ENCODE measurements at regions not wholly inside any gene's neighbourhood (a gene's known extent, or its start where the extent isn't known, plus 50 kb on each side); places are given as distances from the start of the nearest gene placed in this dataset.

- H3K27me3 ChIP-seq (replicated peaks; ENCODE audit: control insufficient read depth, insufficient read depth, low read length, poor library complexity, severe bottlenecking), result no peaks in the 10 kb centered on the region
- DNase-seq, result no peak
- no peaks in the 10 kb centered on the region for H3K9me3 ChIP-seq (ENCODE audit: control insufficient read depth, low read length)
- H3K36me3 ChIP-seq (ENCODE audit: control insufficient read depth, insufficient read depth, low read length), result no peaks in the 10 kb centered on the region
- H3K27ac ChIP-seq (ENCODE audit: insufficient read depth, low read length, poor library complexity, severe bottlenecking), result no peak overlapping the region
- H3K4me3 ChIP-seq (ENCODE audit: insufficient read depth, low read depth, low read length, poor library complexity, severe bottlenecking), result no peak overlapping the region
- H3K4me1 ChIP-seq (ENCODE audit: control insufficient read depth, insufficient read depth, low read length, poor library complexity, severe bottlenecking), result no peaks in the 10 kb centered on the region
Measured at GRCh38 chr22:48872271-48873190, 955.1 kb downstream of the BRD1 start.

- H3K36me3 ChIP-seq (ENCODE audit: control insufficient read depth, insufficient read depth, low read length), result no peaks in the 10 kb centered on the region
- no peak overlapping the region for H3K4me3 ChIP-seq (ENCODE audit: insufficient read depth, low read depth, low read length, poor library complexity, severe bottlenecking)
- DNase-seq, result no peak
- H3K27me3 ChIP-seq (replicated peaks; ENCODE audit: control insufficient read depth, insufficient read depth, low read length, poor library complexity, severe bottlenecking), result no peaks in the 10 kb centered on the region
- no peaks in the 10 kb centered on the region for H3K9me3 ChIP-seq (ENCODE audit: control insufficient read depth, low read length)
- H3K4me1 ChIP-seq (ENCODE audit: control insufficient read depth, insufficient read depth, low read length, poor library complexity, severe bottlenecking), result no peaks in the 10 kb centered on the region
- H3K27ac ChIP-seq (ENCODE audit: insufficient read depth, low read length, poor library complexity, severe bottlenecking), result no peak overlapping the region
Measured at GRCh38 chr22:48871176-48871840, 956.4 kb downstream of the BRD1 start.

- no peak overlapping the region for H3K27ac ChIP-seq (ENCODE audit: insufficient read depth, low read length, poor library complexity, severe bottlenecking)
- no peak overlapping the region for H3K4me3 ChIP-seq (ENCODE audit: insufficient read depth, low read depth, low read length, poor library complexity, severe bottlenecking)
- no peaks in the 10 kb centered on the region for H3K36me3 ChIP-seq (ENCODE audit: control insufficient read depth, insufficient read depth, low read length)
- H3K27me3 ChIP-seq (replicated peaks; ENCODE audit: control insufficient read depth, insufficient read depth, low read length, poor library complexity, severe bottlenecking), result no peaks in the 10 kb centered on the region
- H3K9me3 ChIP-seq (ENCODE audit: control insufficient read depth, low read length), result no peaks in the 10 kb centered on the region
- DNase-seq, result no peak
- H3K4me1 ChIP-seq (ENCODE audit: control insufficient read depth, insufficient read depth, low read length, poor library complexity, severe bottlenecking), result no peaks in the 10 kb centered on the region
Measured at GRCh38 chr22:48870436-48870835, 957.2 kb downstream of the BRD1 start.

- Histone ChIP-seq H3K4me3 (ENCODE audit: insufficient read depth, low read depth, low read length, poor library complexity, severe bottlenecking) (no peak overlapping the region), H3K36me3 (ENCODE audit: control insufficient read depth, insufficient read depth, low read length) (no peaks in the 10 kb centered on the region), H3K9me3 (ENCODE audit: control insufficient read depth, low read length) (no peaks in the 10 kb centered on the region), H3K27me3 (replicated peaks; ENCODE audit: control insufficient read depth, insufficient read depth, low read length, poor library complexity, severe bottlenecking) (no peaks in the 10 kb centered on the region), H3K4me1 (ENCODE audit: control insufficient read depth, insufficient read depth, low read length, poor library complexity, severe bottlenecking) (no peaks in the 10 kb centered on the region), H3K27ac (ENCODE audit: insufficient read depth, low read length, poor library complexity, severe bottlenecking) (no peak overlapping the region)
- DNase-seq, result no peak
Measured at GRCh38 chr22:48869788-48870187, 957.9 kb downstream of the BRD1 start.

GRCh38 chr22:48869161-48869560, 958.5 kb downstream of the BRD1 start:
- Histone ChIP-seq H3K36me3 (ENCODE audit: control insufficient read depth, insufficient read depth, low read length) (no peaks in the 10 kb centered on the region), H3K4me1 (ENCODE audit: control insufficient read depth, insufficient read depth, low read length, poor library complexity, severe bottlenecking) (no peaks in the 10 kb centered on the region), H3K27ac (ENCODE audit: insufficient read depth, low read length, poor library complexity, severe bottlenecking) (no peak overlapping the region), H3K27me3 (replicated peaks; ENCODE audit: control insufficient read depth, insufficient read depth, low read length, poor library complexity, severe bottlenecking) (no peaks in the 10 kb centered on the region), H3K4me3 (ENCODE audit: insufficient read depth, low read depth, low read length, poor library complexity, severe bottlenecking) (no peak overlapping the region), H3K9me3 (ENCODE audit: control insufficient read depth, low read length) (no peaks in the 10 kb centered on the region)
- DNase-seq, result no peak

GRCh38 chr22:48868554-48868953, 959.1 kb downstream of the BRD1 start:
- no peaks in the 10 kb centered on the region for H3K9me3 ChIP-seq (ENCODE audit: control insufficient read depth, low read length)
- no peak overlapping the region for H3K4me3 ChIP-seq (ENCODE audit: insufficient read depth, low read depth, low read length, poor library complexity, severe bottlenecking)
- no peaks in the 10 kb centered on the region for H3K4me1 ChIP-seq (ENCODE audit: control insufficient read depth, insufficient read depth, low read length, poor library complexity, severe bottlenecking)

GRCh38 chr22:48867891-48868290, 959.8 kb downstream of the BRD1 start:
- no peak for DNase-seq
- Histone ChIP-seq H3K27ac (ENCODE audit: insufficient read depth, low read length, poor library complexity, severe bottlenecking) (no peak overlapping the region), H3K4me1 (ENCODE audit: control insufficient read depth, insufficient read depth, low read length, poor library complexity, severe bottlenecking) (no peaks in the 10 kb centered on the region), H3K9me3 (ENCODE audit: control insufficient read depth, low read length) (no peaks in the 10 kb centered on the region), H3K36me3 (ENCODE audit: control insufficient read depth, insufficient read depth, low read length) (no peaks in the 10 kb centered on the region), H3K4me3 (ENCODE audit: insufficient read depth, low read depth, low read length, poor library complexity, severe bottlenecking) (no peak overlapping the region), H3K27me3 (replicated peaks; ENCODE audit: control insufficient read depth, insufficient read depth, low read length, poor library complexity, severe bottlenecking) (no peaks in the 10 kb centered on the region)

More at GRCh38 chr22:48868554-48868953, 959.1 kb downstream of the BRD1 start:
- Histone ChIP-seq H3K27me3 (replicated peaks; ENCODE audit: control insufficient read depth, insufficient read depth, low read length, poor library complexity, severe bottlenecking) (no peaks in the 10 kb centered on the region), H3K27ac (ENCODE audit: insufficient read depth, low read length, poor library complexity, severe bottlenecking) (no peak overlapping the region), H3K36me3 (ENCODE audit: control insufficient read depth, insufficient read depth, low read length) (no peaks in the 10 kb centered on the region)
- DNase-seq, result no peak

GRCh38 chr22:48866906-48867681, 960.6 kb downstream of the BRD1 start:
- H3K9me3 ChIP-seq (ENCODE audit: control insufficient read depth, low read length), result no peaks in the 10 kb centered on the region
- no peaks in the 10 kb centered on the region for H3K36me3 ChIP-seq (ENCODE audit: control insufficient read depth, insufficient read depth, low read length)
- DNase-seq, result no peak
- no peak overlapping the region for H3K27ac ChIP-seq (ENCODE audit: insufficient read depth, low read length, poor library complexity, severe bottlenecking)
- H3K4me1 ChIP-seq (ENCODE audit: control insufficient read depth, insufficient read depth, low read length, poor library complexity, severe bottlenecking), result no peaks in the 10 kb centered on the region
- H3K4me3 ChIP-seq (ENCODE audit: insufficient read depth, low read depth, low read length, poor library complexity, severe bottlenecking), result no peak overlapping the region
- no peaks in the 10 kb centered on the region for H3K27me3 ChIP-seq (replicated peaks; ENCODE audit: control insufficient read depth, insufficient read depth, low read length, poor library complexity, severe bottlenecking)

- H3K9me3 ChIP-seq (ENCODE audit: control insufficient read depth, low read length), result no peaks in the 10 kb centered on the region
- H3K27ac ChIP-seq (ENCODE audit: insufficient read depth, low read length, poor library complexity, severe bottlenecking), result no peak overlapping the region
- no peaks in the 10 kb centered on the region for H3K4me1 ChIP-seq (ENCODE audit: control insufficient read depth, insufficient read depth, low read length, poor library complexity, severe bottlenecking)
- no peaks in the 10 kb centered on the region for H3K27me3 ChIP-seq (replicated peaks; ENCODE audit: control insufficient read depth, insufficient read depth, low read length, poor library complexity, severe bottlenecking)
- H3K36me3 ChIP-seq (ENCODE audit: control insufficient read depth, insufficient read depth, low read length), result no peaks in the 10 kb centered on the region
- DNase-seq, result no peak
- H3K4me3 ChIP-seq (ENCODE audit: insufficient read depth, low read depth, low read length, poor library complexity, severe bottlenecking), result no peak overlapping the region
Measured at GRCh38 chr22:48864748-48865147, 962.9 kb downstream of the BRD1 start.
